Activated T-helper 1 cell treated with anti-CD3 and anti-CD28 coated beads, Interleukin-2, amount 50 U/mL, for 16 hours (primary cell): ENCODE measurements at regions not wholly inside any gene's neighbourhood (a gene's known extent, or its start where the extent isn't known, plus 50 kb on each side); places are given as distances from the start of the nearest gene placed in this dataset.
"Not testable (repeated sequence)": the region's sequence is repeated elsewhere in the genome, so short reads cannot be mapped to it uniquely, and the experiment has no call there.

Experiments
- DNase-seq, 2 donors: peaks; one replicate each; pipeline ENCODE4 v3.0.0-alpha.2; 2020; ENCODE audit warnings: low read depth in 1 of 2, low spot score in 1 of 2

- DNase-seq, result no peak
Measured at GRCh38 chr2:3115301-3116042, 262.1 kb downstream of the EIPR1 start.

DNA sequence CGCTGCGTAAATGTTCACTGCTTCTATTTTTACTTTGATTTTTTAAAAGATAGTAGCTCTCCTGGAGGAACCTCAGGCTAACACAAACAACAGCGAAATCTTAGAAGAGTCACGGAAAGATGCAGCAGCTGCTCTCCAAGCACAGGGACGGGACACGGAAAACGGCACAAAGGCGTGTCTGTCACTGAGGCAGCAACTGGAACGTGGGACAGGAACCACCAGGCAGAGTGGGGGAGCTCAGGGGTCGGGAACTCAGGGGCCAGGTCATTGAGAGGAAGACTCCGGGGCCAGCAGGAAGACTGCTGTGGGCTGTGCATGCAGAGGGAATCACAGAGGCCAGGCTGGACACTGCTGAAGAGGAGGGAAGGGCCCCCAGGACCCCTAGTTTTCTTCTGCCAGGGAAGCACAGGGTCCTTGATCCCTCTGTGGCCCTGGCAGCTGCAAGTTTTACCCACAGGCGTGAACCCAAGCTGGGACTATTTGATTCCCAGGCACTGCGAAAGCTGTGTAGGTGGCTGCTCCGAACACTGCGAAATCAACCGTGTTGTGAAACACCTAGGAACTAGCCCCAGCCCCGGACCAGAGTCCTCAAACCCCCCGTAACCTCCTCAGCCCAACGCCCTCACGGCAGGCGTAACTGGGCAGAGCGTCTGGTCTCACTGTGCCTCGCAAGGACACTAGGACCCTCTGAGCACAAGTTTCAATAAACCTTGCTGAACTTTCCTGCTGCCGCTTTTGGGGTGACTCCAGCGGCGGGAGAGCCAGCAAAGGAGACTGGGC, 263.0 kb downstream of the EIPR1 start:
- no peak for DNase-seq

GRCh38 chr2:3113769-3114168, 263.8 kb downstream of the EIPR1 start:
- no peak for DNase-seq

- DNase-seq, result no peak
Measured at GRCh38 chr2:3113122-3113521, 264.5 kb downstream of the EIPR1 start.

DNA sequence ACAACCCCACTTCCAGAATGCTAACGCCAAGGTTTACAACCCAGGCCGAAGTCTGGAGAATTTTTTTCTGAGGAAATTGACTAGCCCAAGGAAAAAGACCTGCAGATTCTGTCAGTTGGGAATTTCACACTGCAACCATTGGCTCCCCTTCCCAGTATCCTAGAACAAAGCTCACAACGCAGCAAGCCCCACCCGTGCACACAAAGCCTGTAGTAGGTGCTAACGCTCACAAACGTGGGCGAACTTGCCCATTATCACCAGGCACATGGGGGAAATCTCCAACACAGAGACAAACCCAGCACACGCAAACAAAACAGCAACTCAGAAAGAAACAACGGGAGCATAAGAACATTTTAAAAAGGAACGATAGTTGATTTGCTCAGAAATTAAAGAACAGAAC, 265.1 kb downstream of the EIPR1 start:
- no peak for DNase-seq

DNA sequence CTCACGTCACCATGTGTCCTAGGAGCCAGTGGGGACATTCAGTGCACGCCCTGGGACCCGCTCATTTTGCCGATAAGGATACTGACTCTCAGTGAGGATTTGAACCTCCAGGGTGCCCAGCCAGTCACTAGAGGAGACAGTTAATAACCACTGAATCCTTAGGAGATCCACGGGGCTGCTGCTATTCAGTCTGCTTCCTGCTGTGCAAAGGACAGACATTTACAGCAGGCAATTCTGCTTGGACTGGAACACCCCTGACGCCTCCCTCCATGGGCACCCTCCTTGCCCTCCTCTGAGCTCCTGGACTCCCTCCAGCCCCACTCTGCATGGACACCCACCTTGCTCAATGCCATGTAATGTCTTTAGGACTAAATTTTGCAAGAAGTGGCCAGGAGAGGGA, 265.5 kb downstream of the EIPR1 start:
- no peak for DNase-seq

GRCh38 chr2:3110994-3111666, 266.5 kb downstream of the EIPR1 start:
- no peak for DNase-seq

- DNase-seq, result no peak
Measured at GRCh38 chr2:3110555-3110954, 267.1 kb downstream of the EIPR1 start.

GRCh38 chr2:3108710-3109702, 268.6 kb downstream of the EIPR1 start:
- no peak for DNase-seq

GRCh38 chr2:3108105-3108504, 269.5 kb downstream of the EIPR1 start:
- no peak for DNase-seq

- no peak for DNase-seq
Measured at GRCh38 chr2:3107567-3107966, 270.1 kb downstream of the EIPR1 start.

GRCh38 chr2:3105814-3106569, 271.6 kb downstream of the EIPR1 start:
- DNase-seq, result no peak

GRCh38 chr2:3104958-3105813, 272.4 kb downstream of the EIPR1 start:
- not testable (repeated sequence) for DNase-seq

- no peak for DNase-seq
Measured at GRCh38 chr2:3104261-3104660, 273.4 kb downstream of the EIPR1 start.

- no peak for DNase-seq
Measured at GRCh38 chr2:3102922-3103569, 274.6 kb downstream of the EIPR1 start.

DNA sequence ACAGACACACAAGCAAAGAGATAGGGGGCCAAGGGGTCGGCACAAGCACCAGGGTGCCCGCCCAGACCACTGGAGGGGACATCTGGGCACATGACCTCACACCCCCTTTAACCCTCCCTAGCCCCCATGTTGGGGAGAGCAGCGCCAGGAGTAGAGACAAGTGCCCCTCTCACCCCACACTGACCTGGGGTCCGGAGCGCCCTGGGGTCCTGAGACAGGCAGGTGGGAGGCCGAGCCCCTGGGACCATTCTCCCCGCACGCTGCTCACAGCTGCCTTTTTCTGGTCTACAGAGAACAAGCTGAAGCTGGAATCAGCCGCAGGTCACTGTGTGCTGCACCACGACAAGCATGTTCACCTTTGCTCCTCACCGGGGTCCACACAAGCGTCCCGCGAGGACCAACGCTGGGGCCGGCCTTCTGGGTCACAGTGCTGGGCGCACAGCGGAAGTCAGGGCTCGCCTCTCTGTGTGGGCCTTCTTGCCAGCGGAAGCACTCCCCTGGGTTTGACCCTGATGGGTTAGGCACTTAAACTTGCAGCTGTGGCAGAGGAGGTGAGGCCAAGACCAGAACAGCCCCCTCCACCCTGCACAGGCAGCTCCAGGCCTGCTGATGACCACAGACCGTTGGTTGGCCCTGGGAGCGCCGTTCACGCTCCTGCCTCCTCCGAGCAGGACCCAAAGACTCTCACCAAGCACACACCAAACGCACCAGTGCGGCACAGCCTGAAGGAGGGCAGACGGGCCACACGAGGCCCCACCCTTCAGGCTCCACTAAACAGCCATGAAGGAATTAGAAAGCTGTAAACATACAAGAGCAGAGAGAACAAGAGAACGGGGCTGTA, 275.3 kb downstream of the EIPR1 start:
- DNase-seq, result no peak

DNA sequence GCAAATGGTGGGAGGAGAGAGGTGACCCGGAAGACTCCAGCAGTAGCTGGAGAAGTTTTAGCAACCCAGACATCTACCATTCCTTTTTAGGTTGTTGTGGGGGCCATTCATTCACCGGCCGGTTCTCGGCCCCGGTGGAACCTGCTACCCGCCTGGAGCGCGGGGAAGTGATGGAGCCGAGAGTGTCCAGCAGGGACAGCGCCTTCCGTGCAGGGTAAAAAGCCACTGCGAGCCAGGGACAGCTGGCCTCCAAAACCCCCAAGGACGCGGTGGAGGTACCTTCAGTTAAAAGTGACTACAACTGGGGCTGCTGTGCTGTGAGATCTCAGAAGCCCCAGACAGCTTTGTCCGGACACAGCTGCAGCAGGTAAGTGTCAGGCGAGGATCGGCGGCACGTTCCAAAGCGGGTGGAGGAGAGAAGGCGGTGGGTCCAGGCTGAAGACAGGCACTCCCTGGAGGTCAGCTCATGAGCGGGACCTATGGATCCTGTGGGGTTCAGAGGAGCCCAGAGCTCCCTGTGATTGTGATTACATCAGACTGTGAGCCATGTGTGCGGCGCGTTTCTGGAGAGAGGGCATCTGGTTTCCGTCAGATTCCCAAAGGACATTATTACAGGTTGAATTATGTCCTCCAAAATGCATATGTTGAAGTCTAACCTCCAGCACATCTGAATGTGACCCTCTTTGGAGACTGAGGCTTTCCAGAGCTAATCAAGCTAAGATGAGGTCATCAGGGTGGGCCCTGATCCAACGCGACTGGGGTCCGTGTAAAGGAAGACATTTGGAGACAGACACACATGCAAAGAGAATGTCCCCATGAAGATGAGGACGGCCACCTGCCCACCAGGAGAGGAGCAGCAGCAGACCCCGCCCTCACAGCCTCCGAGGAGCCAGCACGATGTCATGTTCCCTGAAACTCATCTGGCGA, 276.3 kb downstream of the EIPR1 start:
- DNase-seq, result no peak
